ENCODE measurements at regions not wholly inside any gene's neighbourhood (a gene's known extent, or its start where the extent isn't known, plus 50 kb on each side); places are given as distances from the start of the nearest gene placed in this dataset.
A peak's percentile ranks its signal among the peaks of the same experiment; 100 is the strongest.

DNA sequence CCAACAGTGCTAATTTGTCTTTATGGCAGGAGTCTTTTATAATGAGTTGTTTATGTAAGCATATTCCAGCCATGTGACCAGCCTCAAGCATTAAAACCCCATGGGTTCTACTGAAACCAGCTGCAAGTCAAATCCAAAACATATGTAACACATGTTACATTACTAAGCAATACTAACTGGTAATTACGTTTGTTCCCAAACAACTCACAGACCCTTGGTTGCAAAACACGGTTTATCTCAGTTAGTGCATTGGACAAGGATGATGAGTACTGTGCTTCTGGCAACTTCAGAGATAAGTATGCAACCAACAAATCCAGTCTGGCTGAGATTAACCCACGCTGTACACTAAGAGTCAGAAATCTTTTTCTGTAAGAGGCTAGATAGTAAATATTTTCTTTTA, 110.1 kb upstream of the FAR2 start:
- DNase-seq (ENCODE audit: low read depth in 2 of 2) = peak; percentile 95 to 96

- DNase-seq (ENCODE audit: low read depth in 2 of 2) = peak; percentile 75 to 77
Observed at GRCh38 chr12:29041621-29042020, 107.5 kb upstream of the FAR2 start.

DNA sequence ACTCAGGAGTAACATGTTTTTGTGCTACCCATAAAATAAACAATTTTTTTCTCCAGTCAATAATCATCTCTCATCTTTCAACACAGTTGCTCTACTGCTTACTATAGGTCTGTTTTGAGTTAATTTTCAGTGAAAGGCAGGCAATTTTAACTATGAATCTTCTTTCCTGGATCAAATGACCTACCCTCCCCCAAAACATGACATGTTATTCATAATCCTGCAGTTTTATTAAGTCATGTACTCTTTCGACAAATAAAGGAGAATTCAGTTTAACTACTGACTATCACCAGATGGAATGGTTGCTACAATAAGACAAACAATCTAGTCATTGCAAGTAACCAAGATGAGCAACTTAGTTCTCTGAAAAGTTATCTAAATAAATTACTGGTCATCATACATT, 106.0 kb upstream of the FAR2 start:
- DNase-seq (ENCODE audit: low read depth in 2 of 2) = peak; percentile 82 to 84

GRCh38 chr12:29044799-29045198, 104.3 kb upstream of the FAR2 start:
- DNase-seq (ENCODE audit: low read depth in 2 of 2) = no peak

GRCh38 chr12:29048787-29049186, 100.3 kb upstream of the FAR2 start:
- DNase-seq (ENCODE audit: low read depth in 2 of 2) = no peak

- DNase-seq (ENCODE audit: low read depth in 2 of 2) = no peak
Observed at GRCh38 chr12:29050503-29050902, 98.6 kb upstream of the FAR2 start.

DNA sequence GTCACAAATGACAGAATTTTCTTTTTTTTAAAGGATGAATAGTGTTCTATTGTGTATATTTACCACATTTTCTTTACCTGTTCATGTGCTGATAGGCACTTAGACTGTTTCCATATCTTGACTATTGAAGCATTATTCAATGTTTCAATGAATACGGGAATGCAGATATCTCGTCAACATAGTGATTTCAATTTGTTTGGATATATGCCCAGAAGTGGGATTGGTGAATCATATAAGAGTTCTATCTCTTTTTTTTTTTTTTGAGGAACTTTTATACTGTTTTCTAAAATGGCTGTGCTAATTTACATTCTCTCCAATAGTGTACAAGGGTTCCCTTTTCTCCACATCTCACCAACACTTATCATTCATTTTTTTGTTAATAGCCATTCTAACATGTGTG, 97.9 kb upstream of the FAR2 start:
- DNase-seq (ENCODE audit: low read depth in 2 of 2) = no peak

DNA sequence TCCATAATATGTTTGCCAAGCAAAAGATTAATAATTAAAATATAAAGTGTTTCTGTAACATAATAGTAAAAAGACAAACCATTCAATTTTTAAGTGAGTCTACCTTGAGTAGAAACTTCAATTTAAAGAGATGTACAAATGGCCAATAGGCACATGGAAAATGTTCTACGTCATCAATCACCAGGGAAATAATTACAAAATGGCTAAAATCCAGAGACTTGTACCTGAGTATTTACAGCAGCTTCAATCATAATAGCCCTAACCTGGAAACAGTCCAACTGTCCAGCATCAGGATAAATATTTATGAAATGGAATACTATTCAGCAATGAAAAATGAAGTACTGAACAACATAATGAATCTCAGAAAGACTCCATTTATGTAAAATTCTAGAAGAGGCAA, 95.5 kb upstream of the FAR2 start:
- DNase-seq (ENCODE audit: low read depth in 2 of 2) = no peak

DNA sequence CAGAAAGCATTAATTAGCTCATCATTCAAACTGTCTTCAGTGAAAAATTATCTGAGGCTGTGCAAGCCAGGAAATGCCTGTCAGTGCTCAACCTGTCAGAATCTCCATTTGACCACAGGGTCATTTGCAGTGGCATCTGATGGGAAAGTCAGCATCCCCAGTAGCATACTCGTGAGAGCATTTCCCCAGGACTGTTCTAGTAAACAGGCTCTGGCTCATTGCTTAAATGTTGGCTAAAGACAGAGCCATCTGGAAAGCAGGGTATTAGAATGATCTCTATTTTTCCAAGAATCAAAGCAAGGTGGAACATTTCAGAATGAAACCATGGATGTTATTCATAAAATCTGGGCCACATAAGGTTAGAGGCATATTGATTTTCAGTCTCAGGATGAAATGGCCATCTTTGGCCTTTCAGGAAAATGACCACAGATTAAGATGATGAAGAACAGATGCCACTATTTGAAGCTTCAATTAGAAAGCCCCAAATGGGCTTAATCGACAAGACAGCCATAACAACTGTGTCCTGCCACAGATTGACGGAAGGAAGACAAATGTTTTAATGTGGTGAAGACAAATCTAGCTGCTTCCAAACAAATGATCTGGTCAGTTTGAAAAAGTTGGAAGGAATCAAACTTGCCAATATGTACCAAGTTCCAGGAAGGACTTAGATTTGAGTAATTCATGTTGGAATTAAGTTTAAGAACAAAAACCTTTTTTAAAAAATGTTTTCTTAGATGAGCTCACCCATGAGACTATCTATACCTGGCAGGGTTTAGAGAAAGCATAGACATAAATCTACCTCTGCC, 94.0 kb upstream of the FAR2 start:
- DNase-seq (ENCODE audit: low read depth in 2 of 2) = no peak

DNA sequence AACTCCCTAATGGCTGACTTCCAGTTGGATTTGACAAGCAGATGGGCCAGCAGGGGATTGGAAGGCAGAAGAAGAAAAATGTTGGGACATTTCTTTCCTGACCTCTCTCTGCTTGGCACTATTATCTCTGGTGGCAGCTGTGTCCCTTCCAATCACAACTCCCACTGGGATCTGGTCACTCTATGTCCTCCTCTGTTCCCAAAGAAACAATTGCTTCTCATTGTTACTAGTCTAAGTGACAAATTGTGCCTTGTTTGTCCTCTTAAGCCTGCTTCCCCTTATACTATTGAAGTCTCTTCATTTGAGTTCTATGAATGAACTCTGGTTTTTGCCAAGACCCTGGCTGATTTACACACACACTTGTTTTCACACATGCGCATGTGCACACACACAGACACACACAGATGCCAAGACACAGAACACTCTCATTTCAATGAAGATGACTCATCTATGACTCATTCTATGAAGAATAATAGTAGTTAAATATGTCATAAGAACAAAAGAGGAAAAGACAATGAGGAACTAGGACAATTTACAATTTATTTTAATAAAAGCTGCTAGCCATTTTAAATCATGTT, 83.0 kb upstream of the FAR2 start:
- peak; percentile 34 to 42 for DNase-seq (ENCODE audit: low read depth in 2 of 2)

GRCh38 chr12:29067430-29067829, 81.6 kb upstream of the FAR2 start:
- DNase-seq (ENCODE audit: low read depth in 2 of 2) = no peak

- DNase-seq (ENCODE audit: low read depth in 2 of 2) = no peak
Observed at GRCh38 chr12:29070309-29070708, 78.8 kb upstream of the FAR2 start.

DNA sequence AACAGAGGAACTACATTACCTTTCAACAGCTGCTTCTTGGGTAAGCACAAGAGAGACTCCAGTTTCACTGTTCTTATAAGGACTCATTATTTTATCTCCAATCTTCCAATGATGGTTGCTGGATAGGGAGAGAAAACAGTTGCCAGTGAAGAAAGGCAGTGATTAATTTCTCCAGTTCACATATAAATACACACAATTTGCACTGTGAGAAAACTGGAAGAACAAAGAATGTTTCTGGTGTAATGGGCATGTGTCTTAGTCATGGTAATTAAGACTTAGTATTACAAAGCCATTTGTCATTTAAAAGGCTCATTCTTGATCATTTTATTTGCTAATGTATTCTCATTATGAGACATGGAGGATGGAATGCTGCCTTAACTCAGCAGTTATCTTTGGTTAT, 78.0 kb upstream of the FAR2 start:
- no peak for DNase-seq (ENCODE audit: low read depth in 2 of 2)

GRCh38 chr12:29072631-29073030, 76.4 kb upstream of the FAR2 start:
- no peak for DNase-seq (ENCODE audit: low read depth in 2 of 2)

- DNase-seq (ENCODE audit: low read depth in 2 of 2) = peak in 1 of 2 experiments; percentile 27
Observed at GRCh38 chr12:29073631-29074239, 75.3 kb upstream of the FAR2 start.

- no peak for DNase-seq (ENCODE audit: low read depth in 2 of 2)
Observed at GRCh38 chr12:29081101-29081500, 68.0 kb upstream of the FAR2 start.

GRCh38 chr12:29082522-29082921, 66.6 kb upstream of the FAR2 start:
- no peak for DNase-seq (ENCODE audit: low read depth in 2 of 2)

DNA sequence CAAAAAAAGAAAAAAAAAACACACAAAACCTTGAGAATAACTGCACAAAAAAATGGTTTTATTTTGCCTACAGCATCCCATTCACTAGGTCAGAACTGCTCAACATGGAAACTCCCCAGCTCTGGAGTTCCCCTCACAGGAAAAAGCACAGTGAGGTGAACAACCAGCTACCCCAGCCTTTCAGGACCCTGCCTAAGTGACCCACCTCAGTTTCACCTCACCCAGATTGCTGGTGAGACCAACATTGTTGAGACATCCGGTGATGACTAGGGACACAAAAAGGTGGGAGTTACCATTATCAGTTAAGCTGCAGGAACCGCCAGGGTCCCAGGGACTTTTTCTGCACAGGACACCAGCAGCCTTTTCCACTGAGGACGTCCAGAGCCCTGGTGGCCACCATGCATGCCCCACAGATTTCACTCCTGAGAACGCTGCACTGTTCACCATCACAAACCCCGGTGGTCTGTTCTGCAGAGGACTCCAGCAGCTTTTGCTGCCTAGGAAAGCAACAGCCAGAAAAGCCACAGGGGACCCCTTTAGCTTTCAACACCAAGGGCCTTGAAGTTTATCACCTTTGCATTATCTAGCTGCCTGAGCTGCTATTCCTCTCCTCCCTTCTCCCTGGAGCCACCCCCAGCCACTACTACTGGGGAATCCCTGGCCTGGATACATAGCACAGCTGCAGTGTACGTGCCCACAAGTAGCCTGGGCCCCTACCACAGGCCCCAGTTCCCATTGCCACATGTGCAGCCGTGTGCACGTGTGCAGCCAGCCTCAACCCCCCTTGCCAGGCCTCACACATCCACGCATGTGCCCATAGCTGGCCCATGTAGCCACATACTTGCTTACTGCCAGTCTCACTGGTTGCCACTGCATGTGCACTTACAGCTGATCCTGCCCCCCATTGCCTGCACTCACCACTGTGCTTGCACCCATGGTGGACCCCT, 62.5 kb upstream of the FAR2 start:
- no peak for DNase-seq (ENCODE audit: low read depth in 2 of 2)

GRCh38 chr12:29088611-29089219, 60.4 kb upstream of the FAR2 start:
- no peak for DNase-seq (ENCODE audit: low read depth in 2 of 2)

Data from fibroblast of skin of left quadriceps (primary cell).